ENCODE measurements at regions not wholly inside any gene's neighbourhood (a gene's known extent, or its start where the extent isn't known, plus 50 kb on each side); places are given as distances from the start of the nearest gene placed in this dataset.

GRCh38 chr7:140230516-140230860 lies 53.7 kb upstream of the KDM7A start:
- TF ChIP-seq, protein P1, sequence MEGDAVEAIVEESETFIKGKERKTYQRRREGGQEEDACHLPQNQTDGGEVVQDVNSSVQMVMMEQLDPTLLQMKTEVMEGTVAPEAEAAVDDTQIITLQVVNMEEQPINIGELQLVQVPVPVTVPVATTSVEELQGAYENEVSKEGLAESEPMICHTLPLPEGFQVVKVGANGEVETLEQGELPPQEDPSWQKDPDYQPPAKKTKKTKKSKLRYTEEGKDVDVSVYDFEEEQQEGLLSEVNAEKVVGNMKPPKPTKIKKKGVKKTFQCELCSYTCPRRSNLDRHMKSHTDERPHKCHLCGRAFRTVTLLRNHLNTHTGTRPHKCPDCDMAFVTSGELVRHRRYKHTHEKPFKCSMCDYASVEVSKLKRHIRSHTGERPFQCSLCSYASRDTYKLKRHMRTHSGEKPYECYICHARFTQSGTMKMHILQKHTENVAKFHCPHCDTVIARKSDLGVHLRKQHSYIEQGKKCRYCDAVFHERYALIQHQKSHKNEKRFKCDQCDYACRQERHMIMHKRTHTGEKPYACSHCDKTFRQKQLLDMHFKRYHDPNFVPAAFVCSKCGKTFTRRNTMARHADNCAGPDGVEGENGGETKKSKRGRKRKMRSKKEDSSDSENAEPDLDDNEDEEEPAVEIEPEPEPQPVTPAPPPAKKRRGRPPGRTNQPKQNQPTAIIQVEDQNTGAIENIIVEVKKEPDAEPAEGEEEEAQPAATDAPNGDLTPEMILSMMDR (IDR thresholded peaks at IDR 0.05; ENCODE audit: low read length) = no peak
- TF ChIP-seq EZH2 (optimal IDR thresholded peaks at IDR 0.05; ENCODE audit: low read depth, low read length) (no peak), EZH2phosphoT487 (IDR thresholded peaks at IDR 0.05; ENCODE audit: low read length) (no peak)
